K562 (cell line): ENCODE measurements at regions not wholly inside any gene's neighbourhood (a gene's known extent, or its start where the extent isn't known, plus 50 kb on each side); places are given as distances from the start of the nearest gene placed in this dataset.

ENCODE experiments used
- ATAC-seq: fragments of 200-7000 bp; cut with Tn5 transposase; 3 replicates; pipeline ENCODE4 v1.9.1; 2020; ENCODE audit warnings: moderate library complexity
- BruUV-seq: library from RNA; stranded (reverse); fragments of 400-500 nt; replicated peaks from 2 replicates; lab custom pipeline; 2021; lab: Mats Ljungman, UMichigan
- CTCF ChIA-PET: fragments of 300-600 bp; formaldehyde crosslinking; extraction: SDS; loops from one replicate; lab custom pipeline; 2021; ENCODE audit warnings: low intra/inter-chr PET ratio; lab: Yijun Ruan, JAX
- POLR2A ChIA-PET: fragments of 300-600, 350-650 bp; sonication (Branson Sonifier 250); formaldehyde crosslinking; extraction: SDS; loops from one replicate; lab custom pipeline; 2021; ENCODE audit warnings: antibody characterized with exemption, inconsistent platforms; lab: Yijun Ruan, JAX
- DNase-seq, 4 experiments: peaks; one replicate each; pipeline versions ENCODE4 v3.0.0 to v3.0.0-alpha.2; 2011 to 2018; ENCODE audit warnings: low spot score in 3 of 4, mixed read lengths in 3 of 4; ENCODE audit errors: extremely low read depth in 1 of 4
- FAIRE-seq: peaks from 2 replicates; lab custom pipeline; 2011; peaks lifted over from hg19 to GRCh38; lab: Jason Lieb, UNC
- H2AFZ ChIP-seq: 2 replicates; pipeline ENCODE4 v1.6.0; 2011; ENCODE audit warnings: low read depth, low read length, control low read depth, inconsistent platforms
- H3K27ac ChIP-seq: fragments of 200-600 bp; 3 replicates; pipeline ENCODE4 v1.8.0; 2011; ENCODE audit warnings: low read depth, mild to moderate bottlenecking, control low read depth, inconsistent platforms, low read length, moderate library complexity, mixed read lengths; ENCODE audit errors: extremely low read depth
- H3K27me3 ChIP-seq, 2 experiments: fragments of 300-600 bp in 1 of 2; 2 replicates in 1 of 2; 3 replicates in 1 of 2; pipeline versions ENCODE4 v1.6.0 to v1.8.0; 2011; ENCODE audit warnings: inconsistent platforms in 2 of 2, low read length in 2 of 2, mild to moderate bottlenecking in 1 of 2, mixed read lengths in 1 of 2, moderate library complexity in 1 of 2; ENCODE audit not compliant: control insufficient read depth in 2 of 2, insufficient read depth in 2 of 2
- H3K36me3 ChIP-seq: fragments of 300-600 bp; 3 replicates; pipeline ENCODE4 v1.8.0; 2011; ENCODE audit warnings: mild to moderate bottlenecking, low read length, inconsistent platforms; ENCODE audit not compliant: control insufficient read depth, insufficient read depth
- H3K4me1 ChIP-seq, 2 experiments: fragments of 200-600 bp in 1 of 2; replicated peaks in 1 of 2; 2 replicates in 1 of 2; 3 replicates in 1 of 2; pipeline versions ENCODE4 v1.5.1 to v1.8.0; 2011; ENCODE audit warnings: inconsistent platforms in 2 of 2, low read length in 2 of 2, mild to moderate bottlenecking in 1 of 2, mixed read lengths in 1 of 2, moderate library complexity in 1 of 2; ENCODE audit not compliant: control insufficient read depth in 2 of 2, insufficient read depth in 2 of 2
- H3K4me2 ChIP-seq: 2 replicates; pipeline ENCODE4 v1.6.1; 2011; ENCODE audit warnings: low read length, control low read depth, inconsistent platforms, mixed read lengths; ENCODE audit not compliant: insufficient read depth
- H3K4me3 ChIP-seq: fragments of 200-600 bp; sonication (generic), shearing (Covaris generic); 2 replicates; pipeline ENCODE4 v1.5.1; 2016; ENCODE audit warnings: control low read depth, inconsistent platforms
- H3K79me2 ChIP-seq: fragments of 200-600 bp; 3 replicates; pipeline ENCODE4 v1.8.0; 2011; ENCODE audit warnings: low read length, inconsistent platforms; ENCODE audit not compliant: control insufficient read depth, insufficient read depth
- H3K9ac ChIP-seq, 2 experiments: 2 replicates each; pipeline versions ENCODE4 v1.6.0 to v1.6.1; 2011; ENCODE audit warnings: low read depth in 2 of 2, low read length in 2 of 2, control low read depth in 1 of 2, inconsistent platforms in 1 of 2, mild to moderate bottlenecking in 1 of 2, mixed read lengths in 1 of 2; ENCODE audit not compliant: insufficient read depth in 1 of 2
- H3K9me1 ChIP-seq: one replicate; pipeline ENCODE4 v1.6.0; 2011; ENCODE audit warnings: inconsistent platforms, mild to moderate bottlenecking, low read length, moderate library complexity; ENCODE audit not compliant: control insufficient read depth, insufficient read depth
- H3K9me3 ChIP-seq: replicated peaks from 2 replicates; pipeline ENCODE4 v1.5.1; 2011; ENCODE audit warnings: low read depth, low read length, inconsistent platforms; ENCODE audit not compliant: control insufficient read depth, insufficient read depth
- H4K20me1 ChIP-seq: replicated peaks from 2 replicates; pipeline ENCODE4 v1.6.1; 2011; ENCODE audit warnings: low read length, inconsistent platforms, mixed read lengths; ENCODE audit not compliant: control insufficient read depth, insufficient read depth
- EGR1 ChIP-seq: fragments of 450-650 bp; conservative IDR thresholded peaks from 2 replicates; pipeline ENCODE4 v1.6.1; 2017; ENCODE audit warnings: mild to moderate bottlenecking
- ERF ChIP-seq: fragments of 450-650 bp; formaldehyde crosslinking; IDR thresholded peaks from 2 replicates; pipeline ENCODE4 v1.4.0; 2020; ENCODE audit warnings: mild to moderate bottlenecking, mixed read lengths
- MCM5 ChIP-seq: fragments of 450-650 bp; IDR thresholded peaks from 2 replicates; pipeline ENCODE4 v1.6.1; 2016; ENCODE audit warnings: low read depth
- NCOA4 ChIP-seq: fragments of 450-650 bp; IDR thresholded peaks from 2 replicates; pipeline ENCODE4 v1.6.1; 2018; ENCODE audit warnings: mild to moderate bottlenecking; ENCODE audit not compliant: partially characterized antibody
- NR2F6 ChIP-seq: fragments of 450-650 bp; formaldehyde crosslinking; IDR thresholded peaks from 2 replicates; pipeline ENCODE4 v1.4.0; 2020; ENCODE audit warnings: mild to moderate bottlenecking
- POLR2AphosphoS2 ChIP-seq: IDR thresholded peaks from 2 replicates; pipeline ENCODE4 v1.6.1; 2012; ENCODE audit warnings: low read length, improper control_type of control experiment
- POLR2G ChIP-seq: fragments of 200-400 bp; formaldehyde crosslinking; IDR thresholded peaks from 2 replicates; pipeline ENCODE4 v1.6.1; 2017; ENCODE audit warnings: low read depth, mild to moderate bottlenecking, antibody characterized with exemption, low read length, moderate library complexity
- RBBP5 ChIP-seq: fragments of 200-600 bp; sonication (generic); IDR thresholded peaks from 2 replicates; pipeline ENCODE4 v1.6.1; 2012; ENCODE audit warnings: borderline replicate concordance, mild to moderate bottlenecking, low read length, control low read depth, inconsistent platforms; ENCODE audit not compliant: insufficient read depth, poor library complexity, severe bottlenecking
- RHOXF2B ChIP-seq: fragments of 250-450 bp; sonication (Bioruptor Pico); conservative IDR thresholded peaks from 2 replicates; pipeline ENCODE4 v1.5.1; 2021
- RUNX1 ChIP-seq: sonication (generic); IDR thresholded peaks from 2 replicates; pipeline ENCODE4 v1.6.1; 2016; ENCODE audit warnings: antibody characterized with exemption, low read depth
- THRAP3 ChIP-seq: fragments of 450-650 bp; IDR thresholded peaks from 2 replicates; pipeline ENCODE4 v1.6.1; 2016; ENCODE audit warnings: mild to moderate bottlenecking, inconsistent platforms, borderline replicate concordance
- ZNF280B ChIP-seq: fragments of 250-450 bp; sonication (Bioruptor Pico); IDR thresholded peaks from 2 replicates; pipeline ENCODE4 v1.5.1; 2021; ENCODE audit warnings: mild to moderate bottlenecking
- ZNF444 ChIP-seq: fragments of 250-450 bp; sonication (Bioruptor Pico); IDR thresholded peaks from 2 replicates; pipeline ENCODE4 v1.4.0; 2020; ENCODE audit warnings: mild to moderate bottlenecking, moderate library complexity
- ZNF449 ChIP-seq: fragments of 250-450 bp; sonication (Bioruptor Pico); IDR thresholded peaks from 2 replicates; pipeline ENCODE4 v1.8.0; 2022; ENCODE audit warnings: moderate library complexity, mild to moderate bottlenecking, inconsistent platforms
- WGBS: fragments of 100-300 bp; shearing (Covaris generic); methylation state at CpG from one replicate; pipeline ENCODE4 v1.1.6; 2016; ENCODE audit warnings: low coverage, mixed read lengths; ENCODE audit not compliant: insufficient coverage; ENCODE audit errors: missing lambda C conversion rate; 5-methylcytosine and 5-hydroxymethylcytosine counted together
- in situ Hi-C: fragments of 300-500 bp; cut with MboI; formaldehyde crosslinking; loops from 4 replicates; pipeline ENCODE4 v1.15.0; 2018; ENCODE audit warnings: inconsistent platforms, mixed read lengths
- intact Hi-C: fragments of 100-400 bp; cut with micrococcal nuclease; formaldehyde crosslinking; loops from 2 replicates; pipeline ENCODE4 v1.14.2; 2022
- TF ChIP-seq, protein P1 (sequence below): fragments of 450-650 bp; IDR thresholded peaks from one replicate; pipeline ENCODE4 v1.6.1; 2018; ENCODE audit warnings: mild to moderate bottlenecking, moderate library complexity; ENCODE audit not compliant: partially characterized antibody

DNA sequence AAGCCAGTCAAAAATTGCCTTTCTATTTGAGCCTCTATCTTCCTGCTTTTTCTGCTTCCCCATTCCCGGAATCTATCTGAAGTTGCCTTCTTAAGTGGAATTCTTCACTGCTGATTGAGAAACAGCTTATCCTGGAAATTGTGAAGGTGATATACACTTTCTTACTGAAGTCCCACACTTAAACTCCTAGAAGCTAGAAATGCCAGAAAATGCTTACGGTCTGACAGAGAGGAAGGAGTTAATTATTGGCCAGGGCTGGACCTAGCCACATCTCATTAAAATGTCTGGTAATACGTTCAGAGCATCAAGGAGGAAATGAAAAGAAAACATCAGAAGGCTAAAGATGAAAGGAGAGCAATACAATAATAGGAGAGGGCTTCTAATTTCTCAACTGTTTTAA lies 292.5 kb upstream of the SNX7 start:
- BruUV-seq, result no TSS peak
- H3K9ac ChIP-seq, result no peak overlapping the region

DNA sequence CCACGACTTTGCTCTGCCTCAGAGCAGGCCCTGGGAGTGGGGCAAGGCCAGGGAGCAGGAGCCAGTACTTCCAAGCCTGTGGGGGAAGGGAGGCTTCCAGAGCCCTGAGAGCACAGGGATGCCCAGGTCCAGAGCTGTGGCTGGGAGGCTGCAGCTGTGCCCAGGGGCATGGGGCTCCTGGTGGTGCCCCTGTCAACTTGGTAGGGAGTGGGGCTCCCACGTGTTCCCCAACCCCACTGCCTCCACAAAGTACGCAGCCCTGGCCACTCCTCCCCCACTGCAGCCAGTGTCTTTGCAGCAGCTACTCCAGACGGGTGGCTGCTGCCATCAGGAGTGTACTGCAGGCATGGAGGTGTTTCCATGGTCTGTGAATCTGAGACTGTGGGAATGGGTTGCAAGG lies 294.1 kb upstream of the SNX7 start:
- H3K4me2 ChIP-seq, result no peak overlapping the region
- FAIRE-seq (no peak), ATAC-seq (no peak), DNase-seq (no peak)
- ChIA-PET CTCF (no interaction called here), POLR2A (no interaction called here)
- H2AFZ ChIP-seq, result no peak overlapping the region
- H3K9ac ChIP-seq, result no peak overlapping the region
- no peaks in the 10 kb centered on the region for H3K4me1 ChIP-seq
- no peak overlapping the region for H3K27ac ChIP-seq
- H3K27me3 ChIP-seq, result no peaks in the 10 kb centered on the region
- no peaks in the 10 kb centered on the region for H3K9me3 ChIP-seq
- no TSS peak for BruUV-seq
- 0% methylated on average over 4 of the region's 4 CpGs for WGBS
- no peaks in the 10 kb centered on the region for H3K9me1 ChIP-seq
- in situ Hi-C loops, result no loop called here
- no peak overlapping the region for H3K4me3 ChIP-seq
- H3K36me3 ChIP-seq, result no peaks in the 10 kb centered on the region
- no peaks in the 10 kb centered on the region for H4K20me1 ChIP-seq
- H3K79me2 ChIP-seq, result no peaks in the 10 kb centered on the region
- intact Hi-C loops, result no loop called here
- TF ChIP-seq ZNF449 (no peak), ZNF280B (no peak), THRAP3 (no peak), EGR1 (no peak), NCOA4 (no peak), POLR2AphosphoS2 (no peak), NR2F6 (CRISPR knock-in tag) (no peak), MCM5 (no peak), RHOXF2B (CRISPR knock-in tag) (no peak), POLR2G (no peak), ERF (CRISPR knock-in tag) (no peak), RUNX1 (no peak)

More for the DNA sequence above, 292.5 kb upstream of the SNX7 start:
- Histone ChIP-seq H3K79me2 (no peaks in the 10 kb centered on the region), H3K4me2 (no peak overlapping the region), H3K27me3 (no peaks in the 10 kb centered on the region), H3K36me3 (no peaks in the 10 kb centered on the region), H3K4me3 (no peak overlapping the region), H3K4me1 (no peaks in the 10 kb centered on the region), H3K27ac (no peak overlapping the region), H3K9me1 (no peaks in the 10 kb centered on the region), H3K9me3 (no peaks in the 10 kb centered on the region), H4K20me1 (no peaks in the 10 kb centered on the region), H2AFZ (no peak overlapping the region)
- DNase-seq (no peak), ATAC-seq (no peak), FAIRE-seq (no peak)
- TF ChIP-seq, protein P1, sequence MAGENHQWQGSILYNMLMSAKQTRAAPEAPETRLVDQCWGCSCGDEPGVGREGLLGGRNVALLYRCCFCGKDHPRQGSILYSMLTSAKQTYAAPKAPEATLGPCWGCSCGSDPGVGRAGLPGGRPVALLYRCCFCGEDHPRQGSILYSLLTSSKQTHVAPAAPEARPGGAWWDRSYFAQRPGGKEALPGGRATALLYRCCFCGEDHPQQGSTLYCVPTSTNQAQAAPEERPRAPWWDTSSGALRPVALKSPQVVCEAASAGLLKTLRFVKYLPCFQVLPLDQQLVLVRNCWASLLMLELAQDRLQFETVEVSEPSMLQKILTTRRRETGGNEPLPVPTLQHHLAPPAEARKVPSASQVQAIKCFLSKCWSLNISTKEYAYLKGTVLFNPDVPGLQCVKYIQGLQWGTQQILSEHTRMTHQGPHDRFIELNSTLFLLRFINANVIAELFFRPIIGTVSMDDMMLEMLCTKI, result no peak
- TF ChIP-seq ZNF444 (no peak), RBBP5 (no peak)
- ChIA-PET POLR2A (no interaction called here), CTCF (no interaction called here)
- in situ Hi-C loops, result no loop called here
- 0% methylated on average over 3 of the region's 3 CpGs for WGBS
- intact Hi-C loops, result no loop called here
